H9 (cell line): ENCODE measurements at regions not wholly inside any gene's neighbourhood (a gene's known extent, or its start where the extent isn't known, plus 50 kb on each side); places are given as distances from the start of the nearest gene placed in this dataset.

Experiments
- DNase-seq: peaks from one replicate; pipeline ENCODE4 v3.0.0-alpha.2; 2017
- H2AFZ ChIP-seq: one replicate; pipeline ENCODE4 v1.6.1; 2013; ENCODE audit warnings: mild to moderate bottlenecking, low read length, control low read depth, moderate library complexity
- H2AK5ac ChIP-seq: 2 replicates; pipeline ENCODE4 v1.6.1; 2013; ENCODE audit warnings: low read length, control low read depth, mixed read lengths; ENCODE audit not compliant: insufficient read length
- H2BK120ac ChIP-seq: one replicate; pipeline ENCODE4 v1.6.1; 2013; ENCODE audit warnings: low read depth, mild to moderate bottlenecking, low read length, control low read depth, inconsistent platforms; ENCODE audit not compliant: poor library complexity, severe bottlenecking
- H2BK12ac ChIP-seq: 2 replicates; pipeline ENCODE4 v1.6.1; 2013; ENCODE audit warnings: low read length, control low read depth, mixed read lengths, low read depth; ENCODE audit not compliant: insufficient read length
- H2BK15ac ChIP-seq: 2 replicates; pipeline ENCODE4 v1.6.1; 2013; ENCODE audit warnings: low read depth, low read length, control low read depth
- H2BK20ac ChIP-seq: one replicate; pipeline ENCODE4 v1.6.1; 2013; ENCODE audit warnings: low read depth, mild to moderate bottlenecking, low read length, control low read depth, inconsistent platforms; ENCODE audit not compliant: poor library complexity, severe bottlenecking
- H2BK5ac ChIP-seq: 2 replicates; pipeline ENCODE4 v1.6.1; 2013; ENCODE audit warnings: low read length, control low read depth, mixed read lengths; ENCODE audit not compliant: insufficient read length
- H3K14ac ChIP-seq: 2 replicates; pipeline ENCODE4 v1.6.1; 2013; ENCODE audit warnings: low read length, control low read depth; ENCODE audit not compliant: insufficient read depth
- H3K18ac ChIP-seq: 2 replicates; pipeline ENCODE4 v1.6.1; 2013; ENCODE audit warnings: low read depth, mild to moderate bottlenecking, mixed read lengths, low read length, control low read depth; ENCODE audit not compliant: insufficient read length
- H3K23ac ChIP-seq: 2 replicates; pipeline ENCODE4 v1.6.1; 2013; ENCODE audit warnings: low read length, control low read depth, mixed read lengths, low read depth; ENCODE audit not compliant: insufficient read length
- H3K23me2 ChIP-seq: 2 replicates; pipeline ENCODE4 v1.6.1; 2013; ENCODE audit warnings: low read depth, mild to moderate bottlenecking, mixed read lengths, low read length, control low read depth; ENCODE audit not compliant: insufficient read length, poor library complexity, severe bottlenecking
- H3K27ac ChIP-seq: 2 replicates; pipeline ENCODE4 v1.5.1; 2013; ENCODE audit warnings: low read length, control low read depth, mixed read lengths, low read depth; ENCODE audit not compliant: insufficient read length
- H3K27me3 ChIP-seq: 2 replicates; pipeline ENCODE4 v1.6.1; 2013; ENCODE audit warnings: low read length, control low read depth, inconsistent platforms; ENCODE audit not compliant: insufficient read depth
- H3K4ac ChIP-seq: 2 replicates; pipeline ENCODE4 v1.6.1; 2013; ENCODE audit warnings: low read depth, mild to moderate bottlenecking, control low read depth, inconsistent platforms, low read length, moderate library complexity
- H3K4me1 ChIP-seq: 2 replicates; pipeline ENCODE4 v1.6.1; 2013; ENCODE audit warnings: low read length, control low read depth, inconsistent platforms; ENCODE audit not compliant: insufficient read depth
- H3K4me2 ChIP-seq: 2 replicates; pipeline ENCODE4 v1.6.1; 2013; ENCODE audit warnings: low read length, control low read depth, mixed read lengths; ENCODE audit not compliant: insufficient read length, insufficient read depth
- H3K56ac ChIP-seq: 2 replicates; pipeline ENCODE4 v1.6.1; 2013; ENCODE audit warnings: low read depth, mild to moderate bottlenecking, mixed read lengths, low read length, control low read depth; ENCODE audit not compliant: insufficient read length
- H3K79me1 ChIP-seq: 2 replicates; pipeline ENCODE4 v1.6.1; 2013; ENCODE audit warnings: low read depth, mild to moderate bottlenecking, moderate library complexity, low read length, control low read depth, inconsistent platforms; ENCODE audit not compliant: insufficient read depth, poor library complexity, severe bottlenecking
- H3K79me2 ChIP-seq: 2 replicates; pipeline ENCODE4 v1.6.1; 2013; ENCODE audit warnings: low read length, control low read depth, inconsistent platforms; ENCODE audit not compliant: insufficient read depth
- H3K9ac ChIP-seq: 2 replicates; pipeline ENCODE4 v1.6.1; 2013; ENCODE audit warnings: low read length, control low read depth, mixed read lengths; ENCODE audit not compliant: insufficient read length; ENCODE audit errors: extremely low read depth
- H3K9me3 ChIP-seq: one replicate; pipeline ENCODE4 v1.6.1; 2013; ENCODE audit warnings: low read depth, low read length, inconsistent platforms; ENCODE audit not compliant: control insufficient read depth
- H3T11ph ChIP-seq: one replicate; pipeline ENCODE4 v1.6.1; 2013; ENCODE audit warnings: mild to moderate bottlenecking, low read length, control low read depth, inconsistent platforms
- H4K20me1 ChIP-seq: one replicate; pipeline ENCODE4 v1.6.1; 2013; ENCODE audit not compliant: control insufficient read depth, insufficient read length, insufficient read depth
- H4K5ac ChIP-seq: 2 replicates; pipeline ENCODE4 v1.6.1; 2013; ENCODE audit warnings: low read depth, mild to moderate bottlenecking, mixed read lengths, low read length, control low read depth; ENCODE audit not compliant: insufficient read length
- H4K8ac ChIP-seq: replicated peaks from 2 replicates; pipeline ENCODE4 v1.6.1; 2013; ENCODE audit warnings: low read length, control low read depth, mixed read lengths, low read depth; ENCODE audit not compliant: insufficient read length
- H4K91ac ChIP-seq: 2 replicates; pipeline ENCODE4 v1.6.1; 2013; ENCODE audit warnings: low read depth, mild to moderate bottlenecking, moderate library complexity, mixed read lengths, low read length, control low read depth; ENCODE audit not compliant: insufficient read length
- H3K27ac Mint-ChIP-seq, 3 experiments: 2 replicates in 2 of 3; 3 replicates in 1 of 3; pipeline ENCODE4 v1.8.0; 2020 to 2021; ENCODE audit warnings: mixed read lengths in 3 of 3, mild to moderate bottlenecking in 1 of 3, moderate library complexity in 1 of 3
- H3K27me3 Mint-ChIP-seq: 2 replicates; pipeline ENCODE4 v1.8.0; 2021; ENCODE audit warnings: low read depth, mild to moderate bottlenecking, moderate library complexity, mixed read lengths
- H3K36me3 Mint-ChIP-seq, 3 experiments: 2 replicates in 2 of 3; 3 replicates in 1 of 3; pipeline ENCODE4 v1.8.0; 2020 to 2021; ENCODE audit warnings: low read depth in 3 of 3, mixed read lengths in 3 of 3; ENCODE audit not compliant: insufficient read depth in 1 of 3
- H3K4me1 Mint-ChIP-seq, 2 experiments: 2 replicates each; pipeline ENCODE4 v1.8.0; 2020; ENCODE audit warnings: mixed read lengths in 2 of 2
- H3K4me3 Mint-ChIP-seq, 2 experiments: 2 replicates in 1 of 2; 3 replicates in 1 of 2; pipeline ENCODE4 v1.8.0; 2020 to 2021; ENCODE audit warnings: mild to moderate bottlenecking in 2 of 2, mixed read lengths in 2 of 2, moderate library complexity in 1 of 2
- H3K9me3 Mint-ChIP-seq, 2 experiments: 2 replicates in 1 of 2; 3 replicates in 1 of 2; pipeline ENCODE4 v1.8.0; 2020; ENCODE audit warnings: mild to moderate bottlenecking in 2 of 2, mixed read lengths in 2 of 2, moderate library complexity in 1 of 2
- CTCF ChIP-seq: fragments of 200-600 bp; sonication (generic); conservative IDR thresholded peaks from 3 replicates; pipeline ENCODE4 v1.8.0; 2021; ENCODE audit warnings: antibody characterized with exemption, mild to moderate bottlenecking
- WGBS: extraction: QIAGEN DNeasy Blood & Tissue Kit; methylation state at CpG from one replicate; pipeline ENCODE4 v1.1.7; 2013; ENCODE audit warnings: missing lambda C conversion rate, low lambda C conversion rate, mixed read lengths; ENCODE audit not compliant: insufficient read length; ENCODE audit errors: extremely low coverage; 5-methylcytosine and 5-hydroxymethylcytosine counted together

GRCh38 chr16:49075709-49076108 is 205.9 kb downstream of the CBLN1 start:
- H3K4me1 ChIP-seq: peaks cover 2% of the 10 kb centered on the region; the same call in 1 of the 2 replicates

More at GRCh38 chr16:49075709-49076108, 205.9 kb downstream of the CBLN1 start:
- no peak for DNase-seq
- H4K5ac ChIP-seq: no peak overlapping the region
- H4K20me1 ChIP-seq: no peaks in the 10 kb centered on the region
- no peak overlapping the region for H3K18ac ChIP-seq
- no peak overlapping the region for H3K27ac ChIP-seq
- H2BK20ac ChIP-seq: no peak overlapping the region
- H2BK15ac ChIP-seq: no peak overlapping the region
- H3K4me3 Mint-ChIP-seq: no peak overlapping the region
- no peaks in the 10 kb centered on the region for H3K79me1 ChIP-seq
- H3K27ac Mint-ChIP-seq: peak overlapping the region in 1 of 3 experiments; percentile 7; a peak in 1 of 7 replicates
- no CpG with 5 or more reads among the region's 3 CpGs for WGBS
- H3K23ac ChIP-seq: no peak overlapping the region
- no peak overlapping the region for H3K4ac ChIP-seq
- no peak overlapping the region for H2BK5ac ChIP-seq
- peaks cover 2 to 8% of the 10 kb centered on the region in 2 experiments; a peak in 3 of 5 replicates for H3K9me3 Mint-ChIP-seq
- peaks cover 7% of the 10 kb centered on the region in 2 experiments for H3K4me1 Mint-ChIP-seq
- no peaks in the 10 kb centered on the region for H3K9me3 ChIP-seq
- no peak for TF ChIP-seq CTCF
- H3K27me3 Mint-ChIP-seq: no peaks in the 10 kb centered on the region; the same call in 1 of the 2 replicates
- no peak overlapping the region for H3K4me2 ChIP-seq
- H3K56ac ChIP-seq: no peak overlapping the region
- no peaks in the 10 kb centered on the region for H3K79me2 ChIP-seq
- H2AFZ ChIP-seq: no peak overlapping the region
- no peak overlapping the region for H3T11ph ChIP-seq
- H2AK5ac ChIP-seq: no peak overlapping the region
- no peaks in the 10 kb centered on the region for H3K23me2 ChIP-seq
- H4K91ac ChIP-seq: no peak overlapping the region
- H3K27me3 ChIP-seq: no peaks in the 10 kb centered on the region
- H3K14ac ChIP-seq: peak overlapping the region; percentile 50; the same call in 1 of the 2 replicates
- peaks cover 0 to 4% (median 0%) of the 10 kb centered on the region in 3 experiments; a peak in 1 of 7 replicates for H3K36me3 Mint-ChIP-seq
- no peak overlapping the region for H3K9ac ChIP-seq
- no peak overlapping the region for H2BK12ac ChIP-seq
- no peak overlapping the region for H2BK120ac ChIP-seq
- no peak overlapping the region for H4K8ac ChIP-seq
